ENCODE measurements at regions not wholly inside any gene's neighbourhood (a gene's known extent, or its start where the extent isn't known, plus 50 kb on each side); places are given as distances from the start of the nearest gene placed in this dataset.

DNA sequence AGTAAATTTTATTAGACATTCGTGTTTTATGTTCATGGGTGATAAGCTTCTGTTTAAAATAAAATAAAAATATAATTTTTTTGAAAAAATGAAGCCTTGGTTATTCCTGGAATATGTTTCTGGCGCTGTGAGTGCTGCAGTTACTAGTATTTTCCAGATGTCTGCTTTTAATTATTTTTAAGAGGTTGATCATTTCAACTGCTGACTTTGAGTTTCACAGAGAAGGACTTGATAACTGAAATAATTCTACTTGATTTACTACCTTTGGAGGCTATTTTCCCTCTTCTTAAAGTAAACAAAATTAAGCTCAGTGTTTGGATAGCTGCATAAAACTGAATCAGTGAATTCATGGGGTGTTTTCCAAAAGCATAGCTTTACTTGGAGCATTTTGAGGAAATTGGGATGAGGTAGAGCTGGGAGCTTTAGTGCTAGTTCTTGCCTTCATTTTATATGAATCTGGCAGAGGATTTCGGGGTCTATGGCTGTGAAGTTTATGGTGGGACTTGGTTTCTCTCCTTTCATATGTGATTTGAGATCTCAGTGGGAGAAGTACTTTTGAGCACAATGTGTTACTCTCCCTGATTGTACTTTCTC is 666.5 kb downstream of the DCDC2C start:
- DNase-seq (ENCODE audit: low read depth in 3 of 3) = no peak

DNA sequence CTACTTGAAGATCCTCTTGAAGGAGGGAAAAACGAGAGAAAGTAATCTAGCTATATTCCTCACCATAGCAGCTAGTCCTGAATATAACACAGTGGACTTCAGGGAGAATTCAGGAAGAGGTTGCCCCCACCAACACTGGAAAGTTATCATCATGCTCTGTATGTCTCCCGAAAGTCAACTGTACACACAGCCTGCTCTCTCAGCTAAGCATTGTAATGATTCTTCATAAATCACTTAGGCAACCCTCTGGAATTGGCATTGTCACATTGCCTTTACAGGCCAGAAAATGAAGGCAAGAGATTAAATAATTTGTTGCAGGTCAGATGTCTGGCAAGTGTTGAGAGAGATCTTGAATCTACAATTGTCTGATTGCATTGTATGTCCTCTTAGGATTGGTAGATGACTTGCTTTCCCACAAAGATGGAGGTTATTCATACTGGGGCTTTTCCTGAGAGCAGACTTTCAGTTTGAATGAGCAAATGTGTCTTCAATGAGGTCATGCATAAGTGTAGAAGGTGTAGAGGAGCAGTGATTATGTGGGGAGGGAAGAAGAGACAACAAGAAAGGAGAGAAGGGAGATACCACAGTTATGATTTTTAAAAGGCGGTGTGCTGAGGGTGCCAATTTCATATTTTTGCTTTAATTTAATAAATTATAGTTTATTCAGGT is 667.2 kb downstream of the DCDC2C start:
- DNase-seq (ENCODE audit: low read depth in 3 of 3) = no peak

DNA sequence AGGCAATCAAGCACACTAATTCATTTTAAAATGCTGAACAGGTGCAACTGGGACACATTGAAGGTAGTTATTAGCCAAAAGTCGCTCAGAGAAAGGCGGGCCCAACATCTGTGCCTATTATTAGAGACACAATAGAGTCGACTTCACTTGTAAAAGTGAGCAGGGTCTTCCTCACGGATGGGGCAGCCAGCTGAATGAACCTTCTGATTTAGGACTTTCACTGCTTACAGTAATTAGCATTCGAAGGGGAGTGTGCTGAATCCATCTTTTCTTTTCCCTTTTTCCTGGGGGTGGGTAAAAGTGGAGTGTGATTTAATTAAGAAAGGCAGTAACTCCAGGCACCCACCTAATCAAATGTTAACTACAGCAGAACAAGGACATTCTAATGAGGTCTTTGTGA is 677.7 kb downstream of the DCDC2C start:
- DNase-seq (ENCODE audit: low read depth in 3 of 3) = no peak

DNA sequence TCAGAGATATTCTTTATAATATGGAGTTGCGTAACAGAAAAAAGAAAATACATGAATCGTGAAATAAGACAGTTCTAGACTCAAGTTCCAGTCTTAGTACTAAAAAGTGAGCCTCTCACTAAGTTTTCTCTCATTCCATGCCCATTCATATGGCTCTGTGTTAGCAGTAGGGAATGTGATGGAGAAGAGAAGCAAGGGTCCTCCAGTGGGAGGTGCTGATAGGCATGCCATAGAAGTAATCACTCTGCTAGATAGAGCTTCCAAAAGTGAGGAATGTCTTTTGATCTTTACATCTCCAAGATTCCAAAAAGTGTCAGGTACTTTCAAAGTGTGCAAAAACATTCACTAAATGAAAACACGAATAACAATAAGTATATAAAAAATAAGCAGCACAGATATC is 678.4 kb downstream of the DCDC2C start:
- no peak for DNase-seq (ENCODE audit: low read depth in 3 of 3)

DNA sequence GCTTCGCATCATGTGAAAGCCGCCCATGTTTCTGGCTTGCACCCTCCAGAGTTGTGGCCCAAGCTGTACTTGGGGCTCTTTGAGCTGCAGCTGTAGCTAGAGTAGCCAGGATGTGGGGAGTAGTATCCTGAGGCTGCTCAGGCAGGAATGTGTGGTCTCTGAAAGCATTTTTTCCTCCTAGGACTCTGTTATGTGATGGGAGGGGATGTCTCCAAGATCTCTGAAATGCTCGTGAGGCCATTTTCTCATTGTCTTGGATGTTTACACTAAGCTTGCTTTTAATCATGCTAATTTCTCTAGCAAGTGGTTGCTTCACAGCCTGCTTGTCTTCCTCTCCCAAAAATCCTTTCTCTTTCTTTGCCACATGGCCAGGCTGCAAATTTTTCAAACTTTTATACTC is 687.6 kb downstream of the DCDC2C start:
- no peak for DNase-seq (ENCODE audit: low read depth in 3 of 3)

DNA sequence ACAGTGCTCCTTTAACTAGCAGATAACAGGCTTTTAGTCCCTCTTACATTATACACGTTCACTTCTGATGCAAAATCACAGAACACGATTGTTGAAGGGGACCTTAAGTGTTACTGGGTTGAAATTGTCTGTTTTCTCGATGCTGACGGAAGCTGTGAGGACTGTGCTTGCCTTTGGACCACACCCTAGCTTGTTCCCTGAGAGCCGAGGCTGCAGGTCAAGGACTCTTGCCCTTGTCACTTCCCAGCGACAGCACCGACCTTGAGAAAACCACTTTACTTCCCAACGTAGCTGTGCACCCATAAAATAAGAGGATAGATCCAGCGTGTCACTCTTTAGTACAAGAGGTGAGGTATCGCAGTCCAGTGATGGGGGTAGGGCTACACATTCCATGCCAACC is 701.0 kb downstream of the DCDC2C start:
- no peak for DNase-seq (ENCODE audit: low read depth in 3 of 3)

DNA sequence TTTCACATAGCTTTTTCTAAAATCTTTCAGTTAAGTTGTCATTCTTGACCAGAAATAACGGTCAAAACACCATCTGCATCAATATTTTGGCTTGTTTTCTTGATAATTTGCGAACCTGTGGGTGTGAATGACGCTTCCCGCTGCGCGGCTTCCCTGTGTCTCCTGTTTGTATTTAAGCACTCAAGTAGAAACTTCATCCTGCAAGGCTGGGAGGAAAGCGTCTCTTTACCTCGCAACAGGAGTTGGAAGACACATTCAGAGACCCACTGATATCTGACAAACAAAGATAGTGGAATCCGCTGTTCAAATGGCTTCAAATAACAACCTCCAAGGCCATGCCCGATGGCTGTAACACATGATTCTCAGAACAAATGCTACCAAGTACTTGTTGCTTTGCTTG is 704.9 kb downstream of the DCDC2C start:
- DNase-seq (ENCODE audit: low read depth in 3 of 3) = no peak

DNA sequence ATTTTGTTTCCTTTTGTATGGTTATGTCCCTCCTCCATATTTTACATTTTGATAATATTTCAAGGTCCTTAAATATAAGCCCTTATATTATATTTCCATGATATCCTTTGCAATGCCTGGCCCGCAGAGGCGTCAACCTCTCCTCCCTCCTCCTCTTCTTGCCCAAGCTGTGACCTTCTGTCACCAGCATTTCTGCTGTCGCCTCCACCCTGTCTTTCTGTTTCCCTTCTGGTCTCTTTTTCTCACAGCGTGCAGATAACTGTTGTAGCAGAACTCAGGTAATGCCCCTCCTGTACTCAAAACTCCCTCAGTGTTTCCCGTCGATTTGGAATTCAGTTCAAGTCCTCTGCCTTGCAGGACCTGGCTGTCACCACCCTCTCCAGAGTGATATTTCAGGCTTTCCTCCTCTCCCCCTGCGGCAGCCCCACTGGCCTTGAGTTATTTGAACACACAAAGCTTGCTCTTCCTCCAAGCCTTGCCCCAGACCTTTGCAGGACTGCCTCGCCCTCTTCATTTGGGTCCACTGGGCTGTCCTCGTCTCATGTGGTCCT is 709.3 kb downstream of the DCDC2C start:
- no peak for DNase-seq (ENCODE audit: low read depth in 3 of 3)

DNA sequence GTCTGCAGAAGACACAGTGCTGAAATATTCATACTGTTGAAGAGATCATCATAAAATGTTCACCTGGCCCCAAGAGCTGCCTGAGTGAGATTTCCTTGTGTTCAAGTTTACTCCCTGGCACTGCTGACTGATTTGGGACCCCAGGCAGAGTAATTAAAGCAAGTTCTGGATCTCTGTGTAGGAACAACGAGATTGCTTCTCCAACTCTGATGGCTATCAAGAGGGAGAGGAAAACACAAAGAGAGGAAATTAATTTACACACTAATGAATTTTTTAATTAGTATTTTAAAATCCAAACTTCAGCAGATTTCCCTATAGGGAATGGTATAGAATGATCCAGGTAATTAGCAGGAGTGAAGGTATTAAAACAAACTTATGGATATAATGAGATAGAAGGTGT is 711.8 kb downstream of the DCDC2C start:
- no peak for DNase-seq (ENCODE audit: low read depth in 3 of 3)

DNA sequence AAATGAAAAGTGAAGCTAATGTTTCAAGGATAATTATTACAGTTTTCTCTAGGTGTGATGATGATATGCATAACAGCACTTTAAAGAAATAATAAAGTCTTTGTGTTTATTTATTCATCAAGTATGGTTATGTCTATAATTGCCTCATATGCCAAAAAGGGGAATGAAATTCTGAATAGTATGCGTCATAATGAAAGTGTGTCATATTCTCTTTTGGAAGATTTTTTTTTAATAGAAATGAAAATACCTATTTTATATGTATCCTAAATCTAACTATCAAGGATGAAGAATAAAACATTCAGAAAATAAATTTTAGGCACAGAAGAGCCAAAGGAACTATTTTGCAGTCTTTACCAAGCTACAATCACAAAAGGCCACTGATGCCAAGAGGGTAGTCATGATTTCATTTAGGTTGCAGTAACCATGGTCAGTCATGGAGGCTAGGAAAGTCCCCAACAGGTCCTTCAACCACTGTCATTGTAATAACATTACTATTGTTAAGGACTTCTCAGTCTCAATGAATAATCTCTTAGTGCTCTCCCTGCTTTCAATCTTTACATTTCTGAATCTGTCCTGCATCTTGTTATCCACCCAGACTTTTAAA is 712.5 kb downstream of the DCDC2C start:
- DNase-seq (ENCODE audit: low read depth in 3 of 3) = no peak

DNA sequence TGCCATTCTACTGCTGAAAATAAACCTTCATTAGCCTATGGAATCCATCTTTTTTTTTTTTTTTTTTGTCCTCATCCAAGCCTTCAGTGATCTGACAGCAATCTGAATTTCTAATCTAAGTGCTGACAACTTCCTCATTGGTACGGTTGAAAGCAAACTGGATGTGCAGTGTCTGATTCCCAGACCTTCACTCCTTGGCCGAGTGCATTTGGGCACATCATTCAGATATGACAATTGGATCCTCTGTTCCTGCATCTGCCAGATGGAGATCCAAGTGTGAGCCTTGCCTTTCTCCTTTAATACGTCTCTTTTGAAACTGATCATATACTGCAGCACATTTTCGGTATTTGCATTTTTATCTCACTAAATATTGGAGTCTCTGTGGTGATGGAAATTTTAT is 713.1 kb downstream of the DCDC2C start:
- no peak for DNase-seq (ENCODE audit: low read depth in 3 of 3)

DNA sequence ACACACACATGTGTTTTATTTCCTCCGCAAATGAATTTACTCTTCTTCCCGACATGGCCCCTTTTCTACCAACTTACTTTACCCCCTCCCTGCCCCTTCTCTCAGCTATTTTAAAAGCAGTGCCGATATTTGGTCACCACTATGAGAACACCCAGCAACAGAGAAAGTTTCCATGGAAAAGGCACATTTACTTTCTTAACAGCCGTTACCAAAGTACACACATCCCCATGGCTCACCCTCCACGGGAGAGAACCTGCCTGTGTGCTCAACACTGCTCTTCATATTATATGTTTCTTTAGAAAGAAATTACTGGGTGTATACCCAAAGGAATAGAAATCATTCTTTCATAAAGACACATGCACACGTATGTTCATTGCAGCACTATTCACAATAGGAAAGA is 714.4 kb downstream of the DCDC2C start:
- no peak for DNase-seq (ENCODE audit: low read depth in 3 of 3)

DNA sequence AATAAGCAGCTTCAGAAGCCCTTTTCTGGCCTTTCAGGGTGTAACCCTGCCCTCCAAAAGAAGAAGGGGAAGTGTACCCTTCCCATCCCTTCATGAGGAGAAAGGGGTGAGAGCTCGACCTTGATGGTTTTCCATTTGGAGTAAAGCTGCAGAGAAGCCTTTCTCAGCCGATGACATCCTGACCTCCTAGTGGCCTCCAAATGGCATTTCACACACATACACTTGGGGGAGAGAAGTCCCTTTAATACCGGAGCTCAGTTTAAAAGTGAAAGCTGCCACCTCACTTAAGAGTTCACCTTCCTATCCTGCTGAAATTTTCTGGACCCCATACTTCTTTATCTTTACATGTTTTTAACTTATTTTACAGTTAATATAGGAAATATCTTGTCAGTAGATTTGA is 716.7 kb downstream of the DCDC2C start:
- no peak for DNase-seq (ENCODE audit: low read depth in 3 of 3)

DNA sequence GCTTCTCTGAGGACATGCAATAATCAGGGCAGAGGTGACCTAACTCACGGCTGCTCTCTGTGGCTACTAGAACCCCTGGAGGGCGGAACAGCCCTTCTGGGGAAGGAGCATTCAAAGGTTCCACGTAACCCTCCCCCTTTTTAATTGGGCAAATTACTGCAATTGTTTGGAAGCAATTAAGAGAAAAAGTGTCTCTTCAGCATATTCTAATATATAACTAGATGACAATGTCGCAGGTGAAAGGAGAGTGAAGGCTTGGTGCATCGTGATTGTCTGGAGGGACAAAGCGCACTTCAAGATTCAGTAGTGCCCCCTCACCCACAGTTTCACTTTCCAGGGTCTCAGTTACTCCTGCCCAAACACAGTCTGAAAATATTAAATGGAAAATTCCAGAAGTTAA is 720.8 kb downstream of the DCDC2C start:
- no peak for DNase-seq (ENCODE audit: low read depth in 3 of 3)

DNA sequence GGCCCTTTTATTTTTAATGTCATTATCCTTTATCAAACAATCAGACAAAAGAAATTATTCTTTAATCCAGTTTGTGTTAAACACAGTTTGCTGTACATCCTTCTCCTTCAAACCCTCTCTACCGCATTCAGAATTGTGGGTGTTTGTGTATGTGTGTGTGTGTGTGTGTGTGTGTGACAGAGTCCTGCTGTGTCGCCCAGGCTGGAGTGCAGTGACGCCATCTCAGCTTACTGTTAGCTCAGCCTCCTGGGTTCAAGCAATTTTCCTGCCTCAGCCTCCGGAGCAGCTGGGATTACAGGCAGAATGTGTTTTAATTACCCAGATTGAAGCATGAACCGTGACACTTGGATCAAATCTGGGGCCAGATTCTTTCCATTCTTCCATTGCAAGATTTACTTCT is 723.7 kb downstream of the DCDC2C start:
- DNase-seq (ENCODE audit: low read depth in 3 of 3) = no peak

DNA sequence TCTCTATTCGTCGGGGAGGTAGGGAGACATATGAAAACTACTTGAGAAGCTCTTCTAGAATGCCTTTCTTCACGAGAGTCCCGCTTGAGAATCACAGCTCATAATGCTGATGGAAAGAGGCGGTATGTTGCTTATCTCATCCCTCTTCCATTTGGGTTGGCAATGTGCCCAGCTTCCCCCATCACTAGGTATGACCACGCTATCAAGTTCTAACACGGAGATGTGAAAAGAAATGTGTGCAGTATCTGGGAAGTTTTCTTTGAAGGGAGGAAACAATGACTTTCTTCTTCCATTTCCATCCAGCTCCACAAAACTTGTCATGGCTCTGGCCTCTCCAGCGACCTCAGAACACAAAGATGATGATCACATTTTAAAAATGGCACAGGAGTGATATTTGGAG is 742.4 kb downstream of the DCDC2C start:
- no peak for DNase-seq (ENCODE audit: low read depth in 3 of 3)

DNA sequence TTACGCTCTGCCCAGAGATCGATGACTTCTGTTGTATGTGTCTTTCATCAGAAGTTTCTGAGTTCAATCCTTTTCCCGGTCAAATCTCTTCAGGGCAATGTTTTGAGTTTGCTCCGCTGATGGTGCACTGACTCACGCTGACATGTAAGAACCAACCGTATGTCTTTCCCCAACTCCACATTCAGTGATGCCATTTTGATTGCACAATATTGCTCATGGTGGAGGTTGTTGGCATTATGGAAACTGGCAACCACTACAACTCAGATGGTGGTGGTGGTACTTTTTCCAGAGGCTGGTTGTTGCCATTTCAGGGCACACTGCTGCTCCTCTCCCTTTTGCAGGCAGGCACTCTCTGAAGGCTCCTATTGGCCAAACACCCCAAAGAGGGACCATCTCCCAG is 751.5 kb downstream of the DCDC2C start:
- DNase-seq (ENCODE audit: low read depth in 3 of 3) = no peak

DNA sequence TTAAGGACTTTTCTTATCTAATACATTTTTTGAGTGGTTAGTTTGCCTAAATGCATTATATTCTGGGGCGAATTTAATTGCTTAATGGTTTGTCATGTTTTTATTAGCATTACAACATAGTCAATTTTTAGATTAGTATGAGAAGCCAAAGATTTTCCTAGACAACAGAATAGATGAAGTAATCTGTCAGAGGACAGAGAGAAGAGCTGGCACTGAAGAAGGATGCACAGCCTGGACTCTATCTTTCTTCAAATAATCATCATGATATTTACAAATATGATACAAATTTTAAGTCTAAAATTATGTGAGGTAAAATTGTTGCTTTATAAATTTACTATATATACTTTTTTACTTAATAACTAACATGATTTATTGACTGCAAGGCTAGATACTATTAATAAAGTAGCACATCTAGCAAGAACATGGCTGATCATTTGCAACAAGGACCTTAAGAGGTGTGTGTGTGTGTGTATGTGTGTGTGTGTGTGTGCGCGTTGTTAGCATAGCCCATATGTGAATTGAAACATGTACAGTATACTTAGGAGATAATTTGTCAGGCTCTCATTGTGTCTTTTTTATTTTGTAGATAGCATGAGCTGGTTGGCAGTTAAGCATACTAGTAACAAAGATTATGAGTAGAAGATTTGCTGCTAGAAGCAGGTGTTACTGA is 752.2 kb downstream of the DCDC2C start:
- DNase-seq (ENCODE audit: low read depth in 3 of 3) = no peak

DNA sequence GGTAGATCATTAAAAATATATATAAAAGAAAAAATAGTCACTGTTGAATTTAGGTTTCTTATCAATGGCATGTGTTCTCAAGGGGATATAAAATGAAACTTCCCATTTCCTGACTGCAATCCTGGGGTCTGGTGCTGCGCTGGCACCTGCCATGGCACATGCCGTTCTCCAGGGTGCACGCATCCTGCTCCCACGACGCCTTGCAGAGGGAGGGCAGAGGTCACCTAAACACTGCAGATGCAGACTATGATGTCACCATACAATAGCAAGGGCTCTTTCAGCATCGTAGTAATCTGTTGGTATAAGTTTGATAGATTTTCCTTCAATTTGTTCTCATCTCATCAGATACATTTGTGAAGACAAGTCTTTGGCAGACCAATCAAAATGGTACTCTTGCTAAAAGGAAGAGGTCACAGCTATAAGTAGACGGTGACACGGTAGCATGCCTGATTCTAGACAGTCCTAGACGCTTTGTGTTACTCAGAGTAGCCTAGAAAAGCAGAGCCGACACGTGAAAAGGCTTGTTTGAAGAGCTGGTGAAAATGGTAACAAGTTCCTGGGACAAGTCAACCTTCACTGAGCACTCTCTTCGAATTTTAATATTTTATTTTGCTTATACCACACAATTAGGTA is 761.4 kb downstream of the DCDC2C start:
- DNase-seq (ENCODE audit: low read depth in 3 of 3) = no peak

DNA sequence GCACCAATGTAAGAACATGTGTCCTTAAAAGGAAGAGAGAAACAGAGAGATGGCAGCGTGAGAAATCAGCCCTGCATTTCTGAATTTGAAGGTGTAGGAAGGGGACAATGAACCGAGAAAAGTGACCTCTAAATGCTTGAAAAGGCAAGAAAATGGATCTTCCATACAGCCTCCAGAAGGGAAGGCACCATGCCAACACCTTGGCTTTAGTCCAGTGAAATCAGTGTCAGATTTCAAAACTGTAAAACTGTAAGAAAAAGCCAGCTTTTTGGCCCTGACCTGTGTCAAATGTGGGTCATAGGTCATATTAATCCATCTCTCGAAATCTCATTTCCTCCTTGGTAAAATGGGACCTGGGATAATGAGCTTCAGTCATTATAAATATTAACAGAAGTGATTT is 762.3 kb downstream of the DCDC2C start:
- no peak for DNase-seq (ENCODE audit: low read depth in 3 of 3)

DNA sequence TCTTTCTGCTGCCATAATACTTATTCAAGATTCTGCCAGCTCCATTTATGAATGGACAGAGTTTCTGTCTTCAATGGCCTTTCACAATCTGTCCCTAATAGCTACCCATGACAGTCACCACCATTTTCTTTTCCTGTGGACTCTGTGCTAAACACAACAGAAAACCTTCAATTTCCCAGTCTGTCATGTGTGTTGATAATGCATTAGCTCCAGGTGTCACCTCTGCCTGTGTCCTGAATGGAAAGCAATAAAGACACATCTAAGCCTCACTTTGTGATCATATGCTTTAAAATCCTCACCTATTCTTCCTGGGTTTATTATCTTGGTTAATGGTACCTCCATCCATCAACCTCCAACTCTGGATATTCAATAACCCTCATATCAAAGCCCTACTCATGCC is 772.2 kb downstream of the DCDC2C start:
- no peak for DNase-seq (ENCODE audit: low read depth in 3 of 3)

DNA sequence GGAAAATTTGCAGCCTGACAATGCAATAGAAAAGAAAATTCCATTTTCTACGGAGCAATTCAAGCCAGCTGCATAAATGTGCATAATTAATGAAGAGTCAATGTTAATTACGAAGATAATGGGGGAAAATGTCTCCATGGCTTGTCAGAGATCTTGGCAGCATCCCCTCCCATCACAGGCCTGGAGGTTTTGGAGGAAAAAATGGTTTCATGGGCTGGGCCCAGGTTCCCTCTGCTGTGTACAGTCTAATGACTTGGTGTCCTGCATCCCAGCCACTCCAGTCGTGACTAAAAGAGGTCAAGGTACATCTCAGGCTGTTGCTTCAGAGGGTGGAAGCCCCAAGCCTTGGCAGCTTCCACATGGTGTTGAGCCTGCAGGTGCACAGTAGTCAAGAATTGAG is 779.7 kb downstream of the DCDC2C start:
- DNase-seq (ENCODE audit: low read depth in 3 of 3) = no peak
